Mammary epithelial cell (primary cell): ENCODE measurements at regions not wholly inside any gene's neighbourhood (a gene's known extent, or its start where the extent isn't known, plus 50 kb on each side); places are given as distances from the start of the nearest gene placed in this dataset.

Source experiments
- CTCF ChIP-seq, 2 donors: IDR thresholded peaks in 1 of 2; conservative IDR thresholded peaks in 1 of 2; 2 replicates each; pipeline ENCODE4 v1.5.1; 2011 to 2012; ENCODE audit warnings: inconsistent platforms in 2 of 2, low read length in 2 of 2, mild to moderate bottlenecking in 2 of 2, control low read depth in 1 of 2, low read depth in 1 of 2; ENCODE audit not compliant: insufficient read depth in 1 of 2; ENCODE audit errors: extremely low read depth in 1 of 2
- EZH2 ChIP-seq: IDR thresholded peaks from 2 replicates; pipeline ENCODE4 v1.6.1; 2012; ENCODE audit warnings: low read length, inconsistent platforms, borderline replicate concordance

- no peak for TF ChIP-seq CTCF (conservative IDR thresholded peaks at IDR 0.05 in 1 of 2, IDR thresholded peaks at IDR 0.05 in 1 of 2; ENCODE audit: extremely low read depth in 1 of 2, insufficient read depth in 1 of 2, low read depth in 1 of 2, low read length in 2 of 2)
- TF ChIP-seq EZH2: no peak
These were observed 156.1 kb downstream of the NXNL2 start for GRCh38 chr9:88691091-88691490.
